Neural cell (in vitro differentiated cells): ENCODE measurements at regions not wholly inside any gene's neighbourhood (a gene's known extent, or its start where the extent isn't known, plus 50 kb on each side); places are given as distances from the start of the nearest gene placed in this dataset.

ENCODE experiments used
- CTCF ChIP-seq: fragments of 450-650 bp; IDR thresholded peaks from 2 replicates; pipeline ENCODE4 v1.5.1; 2014; ENCODE audit warnings: antibody characterized with exemption, mild to moderate bottlenecking, moderate library complexity; ENCODE audit not compliant: poor library complexity, severe bottlenecking
- EP300 ChIP-seq: fragments of 450-650 bp; conservative IDR thresholded peaks from 2 replicates; pipeline ENCODE4 v1.6.1; 2014; ENCODE audit warnings: antibody characterized with exemption, mild to moderate bottlenecking, moderate library complexity; ENCODE audit not compliant: poor library complexity, severe bottlenecking
- EZH2 ChIP-seq: fragments of 200-600, 300-800 bp; shearing (Covaris generic), sonication (generic); IDR thresholded peaks from 2 replicates; pipeline ENCODE4 v1.6.1; 2014; ENCODE audit warnings: antibody characterized with exemption, low read length, borderline replicate concordance, mild to moderate bottlenecking; ENCODE audit not compliant: insufficient read depth, poor library complexity, severe bottlenecking
- MXI1 ChIP-seq: fragments of 450-650 bp; conservative IDR thresholded peaks from 2 replicates; pipeline ENCODE4 v1.6.1; 2014; ENCODE audit warnings: antibody characterized with exemption, mild to moderate bottlenecking; ENCODE audit not compliant: poor library complexity, severe bottlenecking
- POLR2AphosphoS5 ChIP-seq: IDR thresholded peaks from 2 replicates; pipeline ENCODE4 v1.6.1; 2012
- RAD21 ChIP-seq: fragments of 450-650 bp; conservative IDR thresholded peaks from 2 replicates; pipeline ENCODE4 v1.6.1; 2014; ENCODE audit warnings: antibody characterized with exemption, mild to moderate bottlenecking, moderate library complexity
- SMC3 ChIP-seq: fragments of 450-650 bp; conservative IDR thresholded peaks from 2 replicates; pipeline ENCODE4 v1.6.1; 2014; ENCODE audit warnings: antibody characterized with exemption, mild to moderate bottlenecking, moderate library complexity; ENCODE audit not compliant: poor library complexity
- TAF1 ChIP-seq: IDR thresholded peaks from 2 replicates; pipeline ENCODE4 v1.6.1; 2012; ENCODE audit warnings: low read depth

- TF ChIP-seq EP300 = no peak
- no peak for TF ChIP-seq CTCF
- TF ChIP-seq TAF1 = no peak
- TF ChIP-seq SMC3 = no peak
- no peak for TF ChIP-seq EZH2
- TF ChIP-seq POLR2AphosphoS5 = no peak
- no peak for TF ChIP-seq RAD21
- no peak for TF ChIP-seq MXI1
These were observed 168.9 kb upstream of the CENPW start for GRCh38 chr6:126170978-126171382.
